ENCODE measurements at regions not wholly inside any gene's neighbourhood (a gene's known extent, or its start where the extent isn't known, plus 50 kb on each side); places are given as distances from the start of the nearest gene placed in this dataset.

- no peak overlapping the region for H3K27ac ChIP-seq
- TF ChIP-seq ZFX (IDR thresholded peaks at IDR 0.05; ENCODE audit: borderline replicate concordance) = no peak
- no peak for TF ChIP-seq CTCF (IDR thresholded peaks at IDR 0.05)
These were observed 295.2 kb downstream of the NDUFA10 start for GRCh38 chr2:239729681-239730566.

GRCh38 chr2:239729151-239729550 is 296.0 kb downstream of the NDUFA10 start:
- H3K27ac ChIP-seq = no peak overlapping the region
- TF ChIP-seq ZFX (IDR thresholded peaks at IDR 0.05; ENCODE audit: borderline replicate concordance) (no peak), CTCF (IDR thresholded peaks at IDR 0.05) (no peak)

GRCh38 chr2:239728751-239729150 is 296.4 kb downstream of the NDUFA10 start:
- TF ChIP-seq ZFX (IDR thresholded peaks at IDR 0.05; ENCODE audit: borderline replicate concordance) = no peak
- no peak for TF ChIP-seq CTCF (IDR thresholded peaks at IDR 0.05)

GRCh38 chr2:239727776-239728600 is 297.2 kb downstream of the NDUFA10 start:
- TF ChIP-seq ZFX (IDR thresholded peaks at IDR 0.05; ENCODE audit: borderline replicate concordance) (no peak), CTCF (IDR thresholded peaks at IDR 0.05) (no peak)
- H3K27ac ChIP-seq = no peak overlapping the region

More at GRCh38 chr2:239728751-239729150, 296.4 kb downstream of the NDUFA10 start:
- H3K27ac ChIP-seq = no peak overlapping the region

- TF ChIP-seq ZFX (IDR thresholded peaks at IDR 0.05; ENCODE audit: borderline replicate concordance) = no peak
- no peak for TF ChIP-seq CTCF (IDR thresholded peaks at IDR 0.05)
- no peak overlapping the region for H3K27ac ChIP-seq
These were observed 297.9 kb downstream of the NDUFA10 start for GRCh38 chr2:239727182-239727775.

GRCh38 chr2:239726631-239727181 is 298.4 kb downstream of the NDUFA10 start:
- TF ChIP-seq ZFX (IDR thresholded peaks at IDR 0.05; ENCODE audit: borderline replicate concordance) (no peak), CTCF (IDR thresholded peaks at IDR 0.05) (no peak)
- no peak overlapping the region for H3K27ac ChIP-seq

Data from 22Rv1 (cell line).